AG09309 (cell line): ENCODE measurements at regions not wholly inside any gene's neighbourhood (a gene's known extent, or its start where the extent isn't known, plus 50 kb on each side); places are given as distances from the start of the nearest gene placed in this dataset.
A peak's percentile ranks its signal among the peaks of the same experiment; 100 is the strongest.

Source experiments
- DNase-seq: peaks from one replicate; pipeline ENCODE4 v3.0.0-alpha.2; 2010; ENCODE audit warnings: low read depth
- H3K4me3 ChIP-seq: 2 replicates; pipeline ENCODE4 v1.5.1; 2011; ENCODE audit warnings: mild to moderate bottlenecking, low read depth, low read length, moderate library complexity; ENCODE audit not compliant: control insufficient read depth
- TF ChIP-seq, protein P1 (sequence below): IDR thresholded peaks from 2 replicates; pipeline ENCODE4 v1.5.1; 2011; ENCODE audit warnings: mild to moderate bottlenecking, low read depth, low read length, inconsistent platforms; ENCODE audit not compliant: insufficient read depth, control insufficient read depth; ENCODE audit errors: missing control alignments

DNA sequence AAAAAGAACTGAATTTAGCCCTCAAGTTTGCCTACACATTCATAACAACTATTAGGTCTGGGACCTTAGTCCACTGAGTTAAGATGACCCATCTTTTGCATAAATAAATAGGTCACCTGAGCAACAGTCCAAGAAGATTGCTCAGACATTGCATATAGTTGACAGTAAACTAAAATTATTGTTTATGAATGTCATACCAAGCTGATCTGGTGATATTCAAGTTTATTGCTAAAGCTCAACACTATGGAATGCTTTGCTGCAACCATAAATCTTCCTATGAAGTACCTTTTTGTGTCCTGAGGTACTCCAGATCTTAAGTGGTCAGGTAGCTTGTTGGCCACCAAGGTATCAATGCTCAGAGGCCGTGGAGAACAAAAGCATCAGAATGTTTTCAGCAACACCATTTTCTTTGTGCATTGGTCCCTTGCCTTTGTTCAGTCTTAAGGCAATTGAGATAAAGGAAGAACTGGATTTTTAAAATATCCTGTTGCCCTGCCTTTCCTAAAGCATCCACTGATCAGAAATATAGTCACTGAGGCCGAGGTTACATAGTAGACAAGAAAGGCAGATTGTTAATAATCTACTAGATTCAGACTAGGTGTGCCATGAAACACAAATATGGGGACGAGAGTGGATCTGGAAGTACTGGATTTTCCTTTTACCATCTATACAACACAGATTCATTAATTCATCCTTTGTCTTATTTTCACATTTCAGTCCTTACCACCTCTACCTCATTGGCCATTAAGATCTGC, 321.3 kb downstream of the PTEN start:
- TF ChIP-seq, protein P1, sequence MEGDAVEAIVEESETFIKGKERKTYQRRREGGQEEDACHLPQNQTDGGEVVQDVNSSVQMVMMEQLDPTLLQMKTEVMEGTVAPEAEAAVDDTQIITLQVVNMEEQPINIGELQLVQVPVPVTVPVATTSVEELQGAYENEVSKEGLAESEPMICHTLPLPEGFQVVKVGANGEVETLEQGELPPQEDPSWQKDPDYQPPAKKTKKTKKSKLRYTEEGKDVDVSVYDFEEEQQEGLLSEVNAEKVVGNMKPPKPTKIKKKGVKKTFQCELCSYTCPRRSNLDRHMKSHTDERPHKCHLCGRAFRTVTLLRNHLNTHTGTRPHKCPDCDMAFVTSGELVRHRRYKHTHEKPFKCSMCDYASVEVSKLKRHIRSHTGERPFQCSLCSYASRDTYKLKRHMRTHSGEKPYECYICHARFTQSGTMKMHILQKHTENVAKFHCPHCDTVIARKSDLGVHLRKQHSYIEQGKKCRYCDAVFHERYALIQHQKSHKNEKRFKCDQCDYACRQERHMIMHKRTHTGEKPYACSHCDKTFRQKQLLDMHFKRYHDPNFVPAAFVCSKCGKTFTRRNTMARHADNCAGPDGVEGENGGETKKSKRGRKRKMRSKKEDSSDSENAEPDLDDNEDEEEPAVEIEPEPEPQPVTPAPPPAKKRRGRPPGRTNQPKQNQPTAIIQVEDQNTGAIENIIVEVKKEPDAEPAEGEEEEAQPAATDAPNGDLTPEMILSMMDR, result no peak
- no peak overlapping the region for H3K4me3 ChIP-seq
- no peak for DNase-seq

DNA sequence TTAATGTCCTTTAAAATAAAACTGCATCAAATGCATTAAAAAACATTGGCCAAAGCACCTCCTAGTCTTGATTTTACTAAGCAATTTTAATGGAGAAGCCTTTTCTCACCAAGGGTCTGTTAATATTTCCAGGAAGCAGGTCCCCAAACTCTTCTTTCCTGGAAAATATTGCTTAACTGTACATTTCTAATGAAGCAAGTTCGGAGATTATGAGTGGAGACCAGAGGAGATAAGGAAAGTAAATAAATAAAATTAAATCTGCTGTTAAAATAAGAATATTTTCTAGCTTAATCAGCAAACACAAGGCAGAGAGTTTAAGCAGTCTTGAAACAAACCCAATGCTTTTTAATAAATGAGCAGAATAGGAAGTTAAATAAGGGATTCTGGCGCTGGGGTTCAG, 322.4 kb downstream of the PTEN start:
- H3K4me3 ChIP-seq, result no peak overlapping the region
- DNase-seq, result no peak
- TF ChIP-seq, protein P1, result no peak

DNA sequence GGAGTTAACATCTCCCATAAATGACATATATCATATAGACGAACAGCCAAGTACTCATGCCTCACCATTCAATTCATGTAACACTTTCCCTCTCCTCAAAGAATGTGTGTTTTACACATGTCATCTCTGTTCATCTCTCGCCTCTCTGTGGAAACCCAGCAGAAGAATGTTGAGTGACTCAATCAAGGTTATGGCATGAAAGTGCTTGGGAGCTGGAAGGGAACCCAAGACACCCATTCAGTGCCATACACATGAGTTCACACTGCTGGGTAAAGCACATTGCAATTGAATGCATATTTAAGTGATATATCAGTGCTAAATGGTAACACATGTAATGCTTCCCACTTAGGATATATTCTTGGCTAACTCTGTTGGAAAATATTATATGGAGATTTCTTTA, 322.9 kb downstream of the PTEN start:
- no peak overlapping the region for H3K4me3 ChIP-seq
- peak; percentile 70 for DNase-seq
- TF ChIP-seq, protein P1, result no peak

DNA sequence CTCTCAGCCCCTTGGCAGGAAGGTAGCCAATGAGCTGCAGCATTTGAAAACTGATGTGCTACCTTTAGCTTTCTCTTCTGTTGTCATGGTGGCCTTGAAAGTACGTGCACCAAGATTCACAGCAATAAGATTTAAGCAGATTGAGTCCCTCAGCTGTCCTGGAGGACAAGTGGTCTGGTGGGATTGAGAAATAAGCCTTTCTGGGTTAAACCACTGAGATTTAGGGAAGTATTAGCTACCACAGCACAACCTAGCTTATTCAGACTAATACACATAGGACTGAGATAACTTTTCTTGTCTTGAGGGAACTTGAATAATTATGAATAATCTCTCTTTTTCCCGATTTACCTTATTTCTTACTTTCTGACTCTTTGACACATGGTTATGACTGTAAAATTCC, 324.0 kb downstream of the PTEN start:
- TF ChIP-seq, protein P1, result no peak
- no peak overlapping the region for H3K4me3 ChIP-seq
- DNase-seq, result no peak

DNA sequence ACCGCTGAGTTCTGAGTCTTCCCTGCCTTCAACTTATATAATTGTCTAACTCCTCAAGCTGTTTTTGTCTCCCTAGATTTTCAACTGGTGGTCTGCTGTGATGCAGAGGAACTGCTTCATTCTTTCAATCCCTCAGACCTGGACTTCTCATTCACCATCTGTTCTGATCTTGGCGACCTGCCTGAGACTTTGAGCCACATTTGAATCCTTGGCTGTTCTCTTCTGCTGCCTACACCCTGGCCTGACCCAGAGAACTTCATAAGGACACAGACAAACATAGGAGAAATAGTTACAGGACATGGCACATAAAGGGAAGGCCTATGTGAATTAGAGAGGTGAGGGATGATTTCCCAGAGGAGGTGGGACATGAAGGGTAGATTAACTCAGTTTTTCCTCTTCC, 326.7 kb downstream of the PTEN start:
- no peak for DNase-seq
- TF ChIP-seq, protein P1, result no peak
- H3K4me3 ChIP-seq, result no peak overlapping the region

DNA sequence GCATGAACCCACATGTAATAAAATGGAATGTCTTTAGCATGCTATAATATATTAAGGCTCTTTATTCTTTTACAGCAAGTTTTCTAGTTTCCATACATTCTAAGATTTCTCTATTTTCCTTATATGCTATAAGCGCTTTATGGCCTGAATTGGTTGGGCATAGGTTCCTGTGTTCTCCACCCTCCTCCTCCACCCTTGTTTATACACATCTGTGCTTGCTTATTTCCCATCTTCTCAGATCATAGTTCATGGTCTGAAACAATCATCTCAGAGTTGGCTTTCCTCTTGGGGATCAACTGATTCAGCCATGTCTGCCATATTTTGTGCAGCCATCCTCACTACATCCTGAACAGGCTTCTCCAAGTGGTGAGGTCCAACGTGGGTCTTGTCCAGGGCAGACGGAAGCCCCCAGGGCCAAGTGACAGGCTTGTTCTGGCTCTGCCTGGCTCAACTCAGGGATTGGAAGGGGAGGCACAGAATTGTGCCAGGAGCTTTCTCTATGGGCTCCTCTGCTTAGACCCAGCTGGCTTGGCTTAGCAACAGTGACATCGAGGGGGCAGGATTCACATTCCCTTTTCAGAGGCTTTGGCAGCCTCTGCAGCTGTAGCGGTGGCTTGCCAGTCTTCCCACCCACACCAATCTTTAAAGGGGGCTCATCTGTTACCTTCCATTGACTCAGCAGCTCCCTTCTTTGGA, 327.3 kb downstream of the PTEN start:
- TF ChIP-seq, protein P1, result no peak
- no peak overlapping the region for H3K4me3 ChIP-seq
- DNase-seq, result no peak
